Tibial nerve (tissue), 4 donors: ENCODE measurements at regions not wholly inside any gene's neighbourhood (a gene's known extent, or its start where the extent isn't known, plus 50 kb on each side); places are given as distances from the start of the nearest gene placed in this dataset.

Experiments
- EP300 ChIP-seq, 2 donors: sonication (generic); formaldehyde crosslinking; IDR thresholded peaks; one replicate each; pipeline ENCODE4 v1.6.1; 2017; ENCODE audit warnings: antibody characterized with exemption in 2 of 2, mild to moderate bottlenecking in 1 of 2
- TF ChIP-seq, protein P1 (sequence below), 5 experiments: fragments of 200-600 bp in 3 of 5; fragments of 450-650 bp in 2 of 5; sonication (generic) in 3 of 5; IDR thresholded peaks; one replicate each; pipeline ENCODE4 v1.5.1; 2016 to 2019; ENCODE audit warnings: antibody characterized with exemption in 5 of 5, mild to moderate bottlenecking in 3 of 5, moderate library complexity in 2 of 5

DNA sequence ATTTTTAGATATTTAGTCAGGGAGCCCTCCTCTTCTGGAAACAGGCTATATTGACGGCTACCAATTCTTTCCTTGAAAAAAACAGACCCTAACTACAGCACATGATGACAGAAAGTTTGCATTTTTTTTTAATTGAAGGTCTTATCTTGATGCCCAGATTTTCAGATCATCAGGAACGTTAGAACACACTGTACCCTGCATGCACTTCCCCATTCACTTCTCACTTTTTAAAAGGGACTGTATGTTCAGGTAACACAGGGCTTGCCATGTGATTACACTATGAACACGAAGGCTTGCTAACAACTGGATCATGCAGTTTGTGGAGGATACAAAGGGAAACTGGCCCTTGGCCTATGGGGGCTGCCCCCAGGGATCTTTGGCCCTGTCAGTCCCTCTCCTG, 92.6 kb downstream of the RPS29 start:
- TF ChIP-seq, protein P1, sequence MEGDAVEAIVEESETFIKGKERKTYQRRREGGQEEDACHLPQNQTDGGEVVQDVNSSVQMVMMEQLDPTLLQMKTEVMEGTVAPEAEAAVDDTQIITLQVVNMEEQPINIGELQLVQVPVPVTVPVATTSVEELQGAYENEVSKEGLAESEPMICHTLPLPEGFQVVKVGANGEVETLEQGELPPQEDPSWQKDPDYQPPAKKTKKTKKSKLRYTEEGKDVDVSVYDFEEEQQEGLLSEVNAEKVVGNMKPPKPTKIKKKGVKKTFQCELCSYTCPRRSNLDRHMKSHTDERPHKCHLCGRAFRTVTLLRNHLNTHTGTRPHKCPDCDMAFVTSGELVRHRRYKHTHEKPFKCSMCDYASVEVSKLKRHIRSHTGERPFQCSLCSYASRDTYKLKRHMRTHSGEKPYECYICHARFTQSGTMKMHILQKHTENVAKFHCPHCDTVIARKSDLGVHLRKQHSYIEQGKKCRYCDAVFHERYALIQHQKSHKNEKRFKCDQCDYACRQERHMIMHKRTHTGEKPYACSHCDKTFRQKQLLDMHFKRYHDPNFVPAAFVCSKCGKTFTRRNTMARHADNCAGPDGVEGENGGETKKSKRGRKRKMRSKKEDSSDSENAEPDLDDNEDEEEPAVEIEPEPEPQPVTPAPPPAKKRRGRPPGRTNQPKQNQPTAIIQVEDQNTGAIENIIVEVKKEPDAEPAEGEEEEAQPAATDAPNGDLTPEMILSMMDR (IDR thresholded peaks at IDR 0.05), result no peak
- no peak for TF ChIP-seq EP300 (IDR thresholded peaks at IDR 0.05)
